ENCODE measurements at regions not wholly inside any gene's neighbourhood (a gene's known extent, or its start where the extent isn't known, plus 50 kb on each side); places are given as distances from the start of the nearest gene placed in this dataset.
"Not testable (repeated sequence)": the region's sequence is repeated elsewhere in the genome, so short reads cannot be mapped to it uniquely, and the experiment has no call there.

- no CpG with 5 or more reads among the region's 13 CpGs for WGBS (ENCODE audit: insufficient coverage, insufficient read length)
- H3K36me3 ChIP-seq (ENCODE audit: control insufficient read depth, insufficient read depth, low read length), result no peaks in the 10 kb centered on the region
Measured at GRCh38 chr12:113532292-113532691, 60.6 kb upstream of the LHX5 start.

GRCh38 chr12:113531073-113531472, 59.4 kb upstream of the LHX5 start:
- not testable (repeated sequence) for H3K4me1 ChIP-seq (ENCODE audit: control insufficient read depth, insufficient read depth, low read length); H3K4me3 ChIP-seq (ENCODE audit: low read length); H3K9me3 ChIP-seq (ENCODE audit: control insufficient read depth, insufficient read depth, low read length); DNase-seq (ENCODE audit: low read depth, low spot score); H3K36me3 ChIP-seq (ENCODE audit: control insufficient read depth, insufficient read depth, low read length); H3K27me3 ChIP-seq (ENCODE audit: control insufficient read depth, insufficient read depth, low read length); H3K27ac ChIP-seq (ENCODE audit: low read length)
- no CpG with 5 or more reads among the region's 3 CpGs for WGBS (ENCODE audit: insufficient coverage, insufficient read length)

More at GRCh38 chr12:113532292-113532691, 60.6 kb upstream of the LHX5 start:
- Histone ChIP-seq H3K4me3 (ENCODE audit: low read length) (no peak overlapping the region), H3K27me3 (ENCODE audit: control insufficient read depth, insufficient read depth, low read length) (no peaks in the 10 kb centered on the region), H3K27ac (ENCODE audit: low read length) (no peak overlapping the region), H3K4me1 (ENCODE audit: control insufficient read depth, insufficient read depth, low read length) (peaks cover 2% of the 10 kb centered on the region), H3K9me3 (ENCODE audit: control insufficient read depth, insufficient read depth, low read length) (no peaks in the 10 kb centered on the region)
- DNase-seq (ENCODE audit: low read depth, low spot score), result no peak

GRCh38 chr12:113528606-113529293, 57.1 kb upstream of the LHX5 start:
- Histone ChIP-seq H3K27ac (ENCODE audit: low read length) (no peak overlapping the region), H3K4me1 (ENCODE audit: control insufficient read depth, insufficient read depth, low read length) (peaks cover 2% of the 10 kb centered on the region), H3K27me3 (ENCODE audit: control insufficient read depth, insufficient read depth, low read length) (no peaks in the 10 kb centered on the region), H3K4me3 (ENCODE audit: low read length) (no peak overlapping the region), H3K9me3 (ENCODE audit: control insufficient read depth, insufficient read depth, low read length) (no peaks in the 10 kb centered on the region), H3K36me3 (ENCODE audit: control insufficient read depth, insufficient read depth, low read length) (no peaks in the 10 kb centered on the region)
- no CpG with 5 or more reads among the region's 14 CpGs for WGBS (ENCODE audit: insufficient coverage, insufficient read length)
- no peak for DNase-seq (ENCODE audit: low read depth, low spot score)

- H3K4me3 ChIP-seq (ENCODE audit: low read length), result no peak overlapping the region
- H3K27me3 ChIP-seq (ENCODE audit: control insufficient read depth, insufficient read depth, low read length), result no peaks in the 10 kb centered on the region
- WGBS (ENCODE audit: insufficient coverage, insufficient read length), result no CpG with 5 or more reads among the region's 7 CpGs
- no peaks in the 10 kb centered on the region for H3K36me3 ChIP-seq (ENCODE audit: control insufficient read depth, insufficient read depth, low read length)
- no peak overlapping the region for H3K27ac ChIP-seq (ENCODE audit: low read length)
- peaks cover 2% of the 10 kb centered on the region for H3K4me1 ChIP-seq (ENCODE audit: control insufficient read depth, insufficient read depth, low read length)
- no peaks in the 10 kb centered on the region for H3K9me3 ChIP-seq (ENCODE audit: control insufficient read depth, insufficient read depth, low read length)
- DNase-seq (ENCODE audit: low read depth, low spot score), result no peak
Measured at GRCh38 chr12:113525066-113525465, 53.4 kb upstream of the LHX5 start.

GRCh38 chr12:113524495-113524894, 52.8 kb upstream of the LHX5 start:
- WGBS (ENCODE audit: insufficient coverage, insufficient read length), result no CpG with 5 or more reads among the region's 5 CpGs
- Histone ChIP-seq H3K4me3 (ENCODE audit: low read length) (no peak overlapping the region), H3K27ac (ENCODE audit: low read length) (no peak overlapping the region), H3K9me3 (ENCODE audit: control insufficient read depth, insufficient read depth, low read length) (no peaks in the 10 kb centered on the region), H3K4me1 (ENCODE audit: control insufficient read depth, insufficient read depth, low read length) (peaks cover 3% of the 10 kb centered on the region), H3K27me3 (ENCODE audit: control insufficient read depth, insufficient read depth, low read length) (no peaks in the 10 kb centered on the region), H3K36me3 (ENCODE audit: control insufficient read depth, insufficient read depth, low read length) (no peaks in the 10 kb centered on the region)
- no peak for DNase-seq (ENCODE audit: low read depth, low spot score)

GRCh38 chr12:113521708-113522107, 50.0 kb upstream of the LHX5 start:
- no peaks in the 10 kb centered on the region for H3K36me3 ChIP-seq (ENCODE audit: control insufficient read depth, insufficient read depth, low read length)
- DNase-seq (ENCODE audit: low read depth, low spot score), result no peak
- H3K9me3 ChIP-seq (ENCODE audit: control insufficient read depth, insufficient read depth, low read length), result no peaks in the 10 kb centered on the region
- no peak overlapping the region for H3K27ac ChIP-seq (ENCODE audit: low read length)
- no CpG with 5 or more reads among the region's 8 CpGs for WGBS (ENCODE audit: insufficient coverage, insufficient read length)
- peaks cover 3% of the 10 kb centered on the region; the same call in 1 of the 2 replicates for H3K4me1 ChIP-seq (ENCODE audit: control insufficient read depth, insufficient read depth, low read length)
- H3K27me3 ChIP-seq (ENCODE audit: control insufficient read depth, insufficient read depth, low read length), result no peaks in the 10 kb centered on the region; the same call in 1 of the 2 replicates
- H3K4me3 ChIP-seq (ENCODE audit: low read length), result no peak overlapping the region

All from iPS DF 6.9 (cell line).